ENCODE measurements at regions not wholly inside any gene's neighbourhood (a gene's known extent, or its start where the extent isn't known, plus 50 kb on each side); places are given as distances from the start of the nearest gene placed in this dataset.
A peak's percentile ranks its signal among the peaks of the same experiment; 100 is the strongest.
"Not testable (repeated sequence)": the region's sequence is repeated elsewhere in the genome, so short reads cannot be mapped to it uniquely, and the experiment has no call there.

DNA sequence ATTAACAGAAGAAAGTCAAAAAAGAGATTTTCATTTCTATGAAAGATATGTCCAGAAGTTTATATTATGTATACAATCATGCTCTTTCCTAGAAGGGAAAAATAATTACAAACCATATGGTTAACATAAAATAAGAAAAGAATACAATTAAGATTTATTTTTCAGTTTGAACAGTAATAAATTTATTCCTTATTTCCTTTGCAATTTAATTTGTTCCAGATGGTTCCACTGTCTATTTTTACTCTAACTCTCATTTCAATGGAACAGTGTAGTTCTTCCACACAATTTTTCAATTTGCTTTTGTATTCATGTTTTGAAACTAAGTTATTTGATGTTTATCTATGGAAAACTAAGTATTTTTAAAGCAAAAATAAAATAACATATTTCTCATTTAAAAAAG lies 1026.3 kb downstream of the TAF11L14 start:
- H3K27ac Mint-ChIP-seq = no peak overlapping the region
- no peak overlapping the region for H3K4me3 Mint-ChIP-seq
- no peaks in the 10 kb centered on the region for H3K36me3 Mint-ChIP-seq
- H3K27me3 Mint-ChIP-seq = no peaks in the 10 kb centered on the region
- ATAC-seq = no peak
- peaks cover 2% of the 10 kb centered on the region for H3K9me3 Mint-ChIP-seq
- H3K4me1 Mint-ChIP-seq (ENCODE audit: low read depth in 2 of 2) = no peaks in the 10 kb centered on the region
- DNase-seq (ENCODE audit: low spot score) = no peak

DNA sequence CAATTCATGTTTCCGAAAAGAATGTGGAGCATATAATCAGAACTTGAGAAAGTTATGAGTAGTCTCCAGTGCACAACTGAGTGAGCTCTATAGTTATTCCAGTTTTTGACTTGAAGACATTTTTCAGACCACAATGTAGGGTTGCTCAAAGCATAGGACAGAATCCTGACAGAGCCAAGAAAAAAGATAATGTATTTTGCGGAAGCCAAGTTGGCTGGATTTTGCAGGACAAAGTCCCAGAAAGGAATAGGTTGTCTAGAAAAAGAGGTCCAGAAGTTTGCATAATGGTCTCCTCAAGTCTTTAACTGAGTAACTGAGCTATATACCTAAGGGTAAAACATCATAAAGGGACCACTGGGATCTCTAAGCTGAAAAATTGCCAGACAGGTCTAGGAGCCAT lies 1028.0 kb downstream of the TAF11L14 start:
- H3K9me3 Mint-ChIP-seq = peaks cover 2% of the 10 kb centered on the region
- no peaks in the 10 kb centered on the region for H3K36me3 Mint-ChIP-seq
- no peaks in the 10 kb centered on the region for H3K4me1 Mint-ChIP-seq (ENCODE audit: low read depth in 2 of 2)
- ATAC-seq = no peak
- H3K27ac Mint-ChIP-seq = no peak overlapping the region
- no peaks in the 10 kb centered on the region for H3K27me3 Mint-ChIP-seq
- DNase-seq (ENCODE audit: low spot score) = no peak
- H3K4me3 Mint-ChIP-seq = no peak overlapping the region

DNA sequence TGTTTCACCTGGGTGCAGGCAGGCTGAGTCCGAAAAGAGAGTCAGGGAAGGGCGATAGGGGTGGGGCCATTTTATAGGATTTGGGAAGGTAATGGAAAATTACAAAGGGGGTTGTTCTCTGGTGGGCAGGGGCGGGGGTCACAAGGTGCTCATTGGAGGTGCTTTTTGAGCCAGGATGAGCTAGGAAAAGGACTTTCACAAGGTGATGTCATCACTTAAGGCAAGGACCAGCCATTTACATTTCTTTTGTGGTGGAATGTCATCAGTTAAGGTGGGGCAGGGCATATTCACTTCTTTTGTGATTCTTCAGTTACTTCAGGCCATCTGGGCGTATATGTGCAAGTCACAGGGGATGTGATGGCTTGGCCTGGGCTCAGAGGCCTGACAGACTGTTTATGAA lies 1040.0 kb downstream of the TAF11L14 start:
- not testable (repeated sequence) for H3K4me1 Mint-ChIP-seq (ENCODE audit: low read depth in 2 of 2); H3K4me3 Mint-ChIP-seq; H3K27me3 Mint-ChIP-seq; ATAC-seq; H3K36me3 Mint-ChIP-seq; DNase-seq (ENCODE audit: low spot score); H3K27ac Mint-ChIP-seq
- peaks cover 28% of the 10 kb centered on the region for H3K9me3 Mint-ChIP-seq

DNA sequence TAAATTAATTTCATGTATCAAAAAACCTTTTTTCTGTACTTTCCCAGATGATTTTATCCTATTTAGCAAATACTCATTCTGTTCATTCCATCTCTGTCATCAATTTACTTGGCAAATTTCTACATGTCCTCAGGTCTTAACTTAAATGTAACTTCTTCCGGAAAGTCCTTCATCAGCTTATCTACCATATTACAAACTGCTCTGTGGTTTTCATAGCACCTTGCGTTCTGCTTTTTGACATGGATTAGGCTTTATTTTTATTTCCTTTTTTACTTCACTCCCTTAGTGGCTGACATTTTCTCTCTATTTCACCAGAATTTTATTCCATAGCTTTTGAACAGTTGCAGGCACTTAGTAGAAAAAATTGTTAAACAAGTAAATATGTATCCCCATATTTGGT lies 1040.8 kb downstream of the TAF11L14 start:
- Mint-ChIP-seq H3K9me3 (peaks cover 22% of the 10 kb centered on the region), H3K27me3 (no peaks in the 10 kb centered on the region), H3K27ac (no peak overlapping the region), H3K4me1 (ENCODE audit: low read depth in 2 of 2) (no peaks in the 10 kb centered on the region), H3K4me3 (no peak overlapping the region), H3K36me3 (no peaks in the 10 kb centered on the region)
- DNase-seq (ENCODE audit: low spot score) = no peak
- ATAC-seq = no peak

DNA sequence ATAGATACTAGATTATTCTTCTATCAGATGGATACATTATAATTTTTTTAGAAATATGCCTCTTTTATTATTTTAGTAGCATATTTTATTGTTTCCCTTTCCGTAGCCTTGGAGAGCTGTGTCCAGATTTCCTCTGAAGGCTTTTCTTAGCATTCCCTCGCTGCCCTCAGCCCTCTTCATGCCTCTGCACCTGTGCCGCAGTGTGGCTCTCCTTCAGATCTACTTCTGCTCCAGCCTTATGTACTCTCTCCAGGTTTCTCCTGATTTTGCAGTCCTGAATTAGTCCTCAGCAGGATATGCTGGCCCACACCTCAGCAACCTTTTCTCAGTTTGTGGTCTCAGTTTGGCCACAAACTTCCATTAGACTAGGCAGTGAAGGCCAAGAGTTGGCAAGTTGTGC lies 1052.0 kb downstream of the TAF11L14 start:
- no peak for ATAC-seq

DNA sequence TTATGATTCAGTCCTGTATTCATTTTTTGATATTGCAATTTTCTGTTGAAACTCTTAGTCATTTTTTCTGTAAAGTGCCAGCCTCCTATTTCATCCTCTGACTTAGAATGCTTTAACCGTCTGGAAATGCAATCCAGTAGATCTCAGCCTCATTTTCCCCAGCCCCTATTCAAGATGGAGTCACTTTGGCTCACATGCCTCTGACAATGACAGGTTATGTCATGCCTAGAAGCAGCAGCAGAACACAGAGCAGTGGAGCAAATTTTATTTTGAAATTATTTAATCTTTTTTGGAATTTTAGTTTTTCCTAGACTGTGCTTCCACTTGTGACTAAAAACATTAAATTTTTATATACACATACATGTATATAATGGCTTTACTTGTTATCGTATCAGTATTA lies 1053.2 kb downstream of the TAF11L14 start:
- Mint-ChIP-seq H3K27me3 (no peaks in the 10 kb centered on the region), H3K36me3 (no peaks in the 10 kb centered on the region), H3K27ac (no peak overlapping the region), H3K4me3 (no peak overlapping the region), H3K4me1 (ENCODE audit: low read depth in 2 of 2) (no peaks in the 10 kb centered on the region), H3K9me3 (peaks cover 3% of the 10 kb centered on the region)
- DNase-seq (ENCODE audit: low spot score) (no peak), ATAC-seq (no peak)

More for the DNA sequence above, 1052.0 kb downstream of the TAF11L14 start:
- no peaks in the 10 kb centered on the region for H3K27me3 Mint-ChIP-seq
- no peaks in the 10 kb centered on the region for H3K36me3 Mint-ChIP-seq
- H3K4me3 Mint-ChIP-seq = no peak overlapping the region
- peaks cover 3% of the 10 kb centered on the region for H3K9me3 Mint-ChIP-seq
- H3K27ac Mint-ChIP-seq = no peak overlapping the region
- H3K4me1 Mint-ChIP-seq (ENCODE audit: low read depth in 2 of 2) = no peaks in the 10 kb centered on the region
- no peak for DNase-seq (ENCODE audit: low spot score)

DNA sequence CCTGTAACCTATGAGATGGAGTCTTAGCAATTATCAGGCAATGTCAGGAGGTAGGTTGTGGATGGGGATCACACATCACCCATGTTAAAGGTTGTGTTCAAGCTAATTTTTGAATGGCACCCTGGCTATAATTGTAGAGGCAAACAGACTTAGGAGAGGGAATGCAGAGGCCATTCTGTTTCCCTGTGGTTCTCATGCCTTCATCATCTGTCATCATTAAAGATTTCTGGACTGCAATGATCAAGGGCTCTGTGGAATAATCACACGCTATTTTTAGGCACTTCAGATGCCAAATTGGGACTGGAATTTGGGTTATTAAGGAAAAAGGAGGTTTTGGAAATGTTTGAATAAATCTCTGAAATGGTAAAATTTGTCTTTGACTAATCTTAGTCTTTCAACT lies 1065.4 kb downstream of the TAF11L14 start:
- Mint-ChIP-seq H3K27ac (no peak overlapping the region), H3K36me3 (no peaks in the 10 kb centered on the region), H3K27me3 (no peaks in the 10 kb centered on the region), H3K9me3 (peaks cover 3% of the 10 kb centered on the region), H3K4me1 (ENCODE audit: low read depth in 2 of 2) (peaks cover 12 to 13% of the 10 kb centered on the region in 2 donors), H3K4me3 (no peak overlapping the region)
- ATAC-seq = no peak
- DNase-seq (ENCODE audit: low spot score) = no peak

DNA sequence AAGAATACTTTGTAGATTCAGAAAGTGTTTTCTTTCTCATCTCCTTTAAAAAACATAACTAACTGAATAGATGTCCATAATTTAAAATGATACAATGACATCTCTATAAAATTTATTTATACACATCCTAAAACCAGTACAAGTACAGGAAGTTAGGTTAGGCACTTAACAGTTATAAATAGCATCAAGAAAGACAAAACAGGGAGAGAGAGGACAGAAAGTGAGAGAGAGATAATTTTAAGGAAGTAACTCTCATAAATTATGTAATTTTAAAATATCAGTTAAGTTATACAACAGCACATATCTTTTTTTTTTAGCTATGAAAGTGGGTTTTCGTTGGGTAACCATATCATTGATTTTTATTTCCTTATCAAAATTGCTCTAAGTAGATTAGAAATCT lies 1068.6 kb downstream of the TAF11L14 start:
- Mint-ChIP-seq H3K9me3 (peaks cover 2% of the 10 kb centered on the region), H3K4me3 (no peak overlapping the region), H3K4me1 (ENCODE audit: low read depth in 2 of 2) (peaks cover 10% of the 10 kb centered on the region in 2 donors), H3K27me3 (no peaks in the 10 kb centered on the region), H3K36me3 (no peaks in the 10 kb centered on the region), H3K27ac (no peak overlapping the region)
- DNase-seq (ENCODE audit: low spot score) (no peak), ATAC-seq (no peak)

DNA sequence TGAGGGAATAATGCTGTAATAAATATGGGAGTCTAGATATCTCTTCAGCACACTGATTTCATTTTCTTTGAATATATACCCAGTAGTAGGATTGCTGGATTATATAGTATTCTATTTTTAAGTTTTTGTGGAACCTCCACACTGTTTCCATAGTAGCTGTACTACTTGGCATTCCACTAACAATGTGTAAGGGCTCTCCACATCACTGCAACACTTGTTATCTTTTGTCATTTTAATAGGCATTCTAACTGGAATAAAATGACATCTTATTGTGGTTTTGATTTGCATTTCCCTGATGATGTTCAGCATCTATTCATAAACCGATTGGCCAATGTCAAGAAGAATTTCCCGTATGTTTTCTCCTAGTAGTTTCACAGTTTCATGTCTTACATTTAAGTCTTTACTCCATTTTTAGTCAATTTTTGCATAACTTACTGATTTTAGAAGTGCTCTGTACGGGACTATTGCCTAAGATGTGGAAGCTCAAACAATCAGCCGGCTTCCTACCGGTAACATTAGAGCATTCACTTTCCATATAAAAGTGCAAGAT lies 1078.8 kb downstream of the TAF11L14 start:
- no peaks in the 10 kb centered on the region for H3K36me3 Mint-ChIP-seq
- H3K27ac Mint-ChIP-seq = no peak overlapping the region
- H3K4me1 Mint-ChIP-seq (ENCODE audit: low read depth in 2 of 2) = peaks cover 4% of the 10 kb centered on the region in 2 donors
- no peak for ATAC-seq
- DNase-seq (ENCODE audit: low spot score) = no peak
- no peak overlapping the region for H3K4me3 Mint-ChIP-seq
- H3K9me3 Mint-ChIP-seq = peaks cover 3% of the 10 kb centered on the region
- no peaks in the 10 kb centered on the region for H3K27me3 Mint-ChIP-seq

DNA sequence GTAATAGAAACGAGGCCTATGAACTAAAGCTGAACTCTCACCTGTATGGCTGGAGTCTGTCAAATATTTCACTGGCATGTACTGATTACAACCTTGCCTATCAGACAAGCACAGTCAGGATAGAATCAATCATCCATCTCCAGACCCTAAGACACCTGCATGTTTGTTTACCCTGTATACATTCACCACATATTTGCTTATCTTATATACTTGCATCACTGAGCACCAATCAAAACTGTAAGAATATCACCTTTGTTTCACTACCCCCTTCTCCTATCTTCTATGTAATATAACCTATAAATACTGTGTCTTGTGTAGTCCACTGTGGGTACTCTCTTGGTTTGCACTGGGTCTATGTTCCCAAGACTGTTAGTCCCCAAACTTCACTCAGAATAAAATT lies 1085.7 kb downstream of the TAF11L14 start:
- H3K4me1 Mint-ChIP-seq (ENCODE audit: low read depth in 2 of 2) = peaks cover 8 to 19% of the 10 kb centered on the region in 2 donors
- no peaks in the 10 kb centered on the region for H3K36me3 Mint-ChIP-seq
- no peaks in the 10 kb centered on the region for H3K9me3 Mint-ChIP-seq
- ATAC-seq (no peak), DNase-seq (ENCODE audit: low spot score) (no peak)
- H3K4me3 Mint-ChIP-seq = no peak overlapping the region
- no peak overlapping the region for H3K27ac Mint-ChIP-seq
- H3K27me3 Mint-ChIP-seq = no peaks in the 10 kb centered on the region

DNA sequence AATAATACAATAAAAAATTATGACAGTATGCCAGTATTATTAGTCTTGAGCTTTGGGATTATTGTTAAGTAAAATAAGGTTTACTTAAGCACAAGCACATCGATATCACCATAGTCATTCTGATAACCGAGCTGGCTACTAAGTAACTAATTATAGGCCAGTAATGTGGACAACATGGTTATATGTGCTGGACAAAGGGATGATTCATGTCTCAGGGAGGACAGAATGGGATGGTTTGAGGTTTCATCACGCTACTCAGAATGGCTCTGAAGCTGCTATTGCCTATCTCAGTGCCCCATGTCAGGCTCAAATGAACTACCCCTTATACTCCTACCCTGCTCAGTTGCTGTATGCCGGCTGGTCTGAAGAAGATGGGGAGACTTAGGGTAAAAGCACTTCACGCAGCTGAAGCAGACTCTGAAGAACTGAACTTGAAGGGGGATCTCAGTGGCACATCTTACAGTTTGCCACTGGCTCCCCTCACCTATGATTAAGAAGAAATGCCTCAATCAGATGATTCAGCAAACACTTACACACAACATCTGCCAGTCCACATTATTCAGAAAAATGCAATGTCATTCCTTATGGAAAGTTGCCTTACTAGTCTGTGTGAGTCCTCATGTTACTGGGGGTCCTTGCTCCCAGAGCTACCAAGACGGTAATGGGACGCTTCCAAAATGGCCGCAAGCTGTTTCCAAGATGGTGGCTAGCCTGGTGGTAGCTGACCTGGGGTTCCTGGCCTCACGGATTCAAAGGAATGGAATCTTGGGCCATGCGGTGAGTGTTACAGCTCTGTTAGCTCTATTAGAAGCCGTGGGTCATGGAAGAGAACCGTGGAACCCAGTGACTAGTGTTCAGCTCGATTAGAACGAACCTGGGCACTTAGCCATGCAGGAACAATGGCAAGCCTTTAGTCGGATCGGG lies 1098.6 kb downstream of the TAF11L14 start:
- no peak for ATAC-seq
- H3K36me3 Mint-ChIP-seq = peaks cover 9% of the 10 kb centered on the region
- DNase-seq (ENCODE audit: low spot score) = no peak
- no peaks in the 10 kb centered on the region for H3K27me3 Mint-ChIP-seq
- peak overlapping the region in 1 of 2 donors; percentile 23 for H3K27ac Mint-ChIP-seq
- peaks cover 14 to 15% of the 10 kb centered on the region in 2 donors for H3K4me1 Mint-ChIP-seq (ENCODE audit: low read depth in 2 of 2)
- no peak overlapping the region for H3K4me3 Mint-ChIP-seq
- H3K9me3 Mint-ChIP-seq = no peaks in the 10 kb centered on the region

DNA sequence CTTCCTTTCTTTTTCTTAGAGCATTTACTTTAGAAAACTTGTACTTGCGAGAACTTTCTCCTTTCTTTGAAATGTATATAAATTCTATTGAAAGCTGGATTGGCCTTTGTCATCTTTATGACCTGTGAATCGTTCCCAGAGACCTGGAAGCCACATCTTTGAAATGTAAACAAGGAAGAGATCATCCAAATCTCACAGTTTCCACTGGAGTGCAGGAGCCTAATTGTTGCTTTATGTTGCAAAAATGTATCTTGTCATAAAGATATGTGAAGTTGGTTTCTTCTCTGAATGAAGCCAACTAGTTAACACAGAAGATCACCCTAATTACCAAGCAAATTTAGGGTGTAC lies 1101.8 kb downstream of the TAF11L14 start:
- ATAC-seq (no peak), DNase-seq (ENCODE audit: low spot score) (no peak)
- Mint-ChIP-seq H3K27ac (no peak overlapping the region), H3K9me3 (no peaks in the 10 kb centered on the region), H3K4me1 (ENCODE audit: low read depth in 2 of 2) (peaks cover 27 to 33% of the 10 kb centered on the region in 2 donors), H3K4me3 (no peak overlapping the region), H3K36me3 (peaks cover 6% of the 10 kb centered on the region), H3K27me3 (no peaks in the 10 kb centered on the region)

DNA sequence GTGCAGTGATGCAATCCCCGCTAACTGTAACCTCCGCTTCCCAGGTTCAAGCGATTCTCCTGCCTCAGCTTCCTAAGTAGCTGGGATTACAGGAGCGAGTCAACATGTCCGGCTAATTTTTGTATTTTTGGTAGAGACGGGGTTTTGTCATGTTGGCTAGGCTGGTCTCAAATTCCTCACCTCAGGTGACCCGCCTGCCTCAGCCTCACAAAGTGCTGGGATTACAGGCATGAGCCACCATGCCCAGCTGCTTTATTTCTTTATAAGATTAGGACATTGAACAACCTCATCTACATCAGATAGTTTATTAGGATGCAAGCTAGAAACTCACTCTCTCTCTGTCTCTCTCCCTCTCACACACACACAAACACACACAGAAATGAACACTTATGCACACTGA lies 1102.5 kb downstream of the TAF11L14 start:
- not testable (repeated sequence) for ATAC-seq; H3K27me3 Mint-ChIP-seq; H3K4me3 Mint-ChIP-seq; DNase-seq (ENCODE audit: low spot score); H3K9me3 Mint-ChIP-seq; H3K36me3 Mint-ChIP-seq
- peaks cover 27 to 38% of the 10 kb centered on the region in 2 donors for H3K4me1 Mint-ChIP-seq (ENCODE audit: low read depth in 2 of 2)
- H3K27ac Mint-ChIP-seq = peak overlapping the region in 1 of 2 donors; percentile 32

DNA sequence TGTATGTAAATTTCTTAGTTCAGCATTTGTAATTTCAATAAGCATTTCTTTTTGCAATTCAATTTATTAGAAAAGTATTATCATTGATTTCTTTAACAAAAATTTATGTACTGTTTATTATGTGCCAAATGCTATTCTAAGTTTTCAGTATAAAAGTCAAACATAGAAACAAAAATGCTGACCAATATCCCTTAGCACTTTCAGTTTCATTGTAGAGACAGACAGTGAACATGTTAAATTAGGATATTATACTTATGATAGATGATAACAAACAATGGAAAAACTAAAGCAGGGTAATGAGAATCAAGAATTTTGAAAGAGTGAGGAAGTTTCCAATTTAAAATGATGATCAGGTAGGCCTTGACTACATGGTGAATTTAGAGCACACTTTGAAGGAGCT lies 1106.0 kb downstream of the TAF11L14 start:
- Mint-ChIP-seq H3K36me3 (no peaks in the 10 kb centered on the region), H3K9me3 (no peaks in the 10 kb centered on the region), H3K4me1 (ENCODE audit: low read depth in 2 of 2) (peaks cover 41 to 64% of the 10 kb centered on the region in 2 donors), H3K27ac (peak overlapping the region; percentile 13 to 56), H3K27me3 (no peaks in the 10 kb centered on the region), H3K4me3 (peak overlapping the region; percentile 60)
- DNase-seq (ENCODE audit: low spot score) (no peak), ATAC-seq (no peak)

Data from natural killer cell treated with Interleukin-12 subunit alpha and Interleukin-12 subunit beta and Interleukin-15 and Interleukin-18, amount 100 ng/mL, for 72 hours (primary cell).